Peyer's patch (tissue), 4 donors: ENCODE measurements at regions not wholly inside any gene's neighbourhood (a gene's known extent, or its start where the extent isn't known, plus 50 kb on each side); places are given as distances from the start of the nearest gene placed in this dataset.

Source experiments
- DNase-seq, 3 donors: peaks; one replicate each; pipeline ENCODE4 v3.0.0-alpha.2; 2017 to 2019
- H3K27ac ChIP-seq, 4 donors: fragments of 200-600 bp; sonication (generic); one replicate each; pipeline ENCODE4 v1.5.1; 2016 to 2019
- H3K27me3 ChIP-seq, 2 donors: fragments of 200-600 bp; sonication (generic); one replicate each; pipeline ENCODE4 v1.5.1; 2019
- H3K36me3 ChIP-seq, 3 donors: fragments of 200-600 bp; sonication (generic); one replicate each; pipeline ENCODE4 v1.5.1; 2016 to 2019
- H3K4me1 ChIP-seq, 4 donors: fragments of 200-600 bp; sonication (generic); one replicate each; pipeline ENCODE4 v1.5.1; 2016 to 2019
- H3K4me3 ChIP-seq, 4 donors: fragments of 200-600 bp; sonication (generic); 1 replicate in 3 of 4; 2 replicates in 1 of 4; pipeline ENCODE4 v1.5.1; 2016 to 2019; ENCODE audit warnings: mild to moderate bottlenecking in 1 of 4
- H3K9me3 ChIP-seq, 4 donors: fragments of 200-600 bp; sonication (generic); one replicate each; pipeline ENCODE4 v1.5.1; 2016 to 2019; ENCODE audit warnings: mild to moderate bottlenecking in 1 of 4
- POLR2A ChIP-seq, 2 donors: fragments of 450-650 bp; IDR thresholded peaks; one replicate each; pipeline ENCODE4 v1.5.1; 2017; ENCODE audit warnings: antibody characterized with exemption in 2 of 2, mild to moderate bottlenecking in 2 of 2, moderate library complexity in 2 of 2
- TF ChIP-seq, protein P1 (sequence below), 6 experiments: fragments of 450-650 bp in 4 of 6; fragments of 200-600 bp in 2 of 6; sonication (generic) in 1 of 6; IDR thresholded peaks; one replicate each; pipeline ENCODE4 v1.5.1; 2017 to 2019; ENCODE audit warnings: antibody characterized with exemption in 6 of 6, mild to moderate bottlenecking in 3 of 6, moderate library complexity in 1 of 6

DNA sequence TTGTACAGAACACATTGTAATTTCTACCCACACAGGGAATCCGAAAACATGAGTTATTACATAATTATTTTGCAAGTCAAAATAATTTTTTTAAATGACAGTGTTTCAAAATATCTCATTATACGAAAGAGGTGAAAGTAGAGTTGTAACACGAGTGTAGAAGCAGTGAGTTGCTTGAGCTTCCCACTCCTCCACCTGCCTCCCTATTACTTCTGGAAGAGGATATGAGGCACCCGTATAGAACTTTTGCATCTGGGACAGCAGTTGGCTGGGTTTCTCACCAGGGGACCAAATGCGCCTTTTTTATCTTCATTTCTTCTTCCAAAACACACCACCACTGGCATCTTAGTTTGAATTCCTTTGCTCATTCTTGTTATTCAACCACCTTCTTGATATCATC is 779.0 kb upstream of the COX7C start:
- H3K36me3 ChIP-seq: no peaks in the 10 kb centered on the region
- H3K27ac ChIP-seq: no peak overlapping the region
- no peaks in the 10 kb centered on the region for H3K27me3 ChIP-seq
- no peaks in the 10 kb centered on the region for H3K4me1 ChIP-seq
- DNase-seq: no peak
- H3K4me3 ChIP-seq: no peak overlapping the region
- TF ChIP-seq POLR2A (IDR thresholded peaks at IDR 0.05): no peak
- TF ChIP-seq, protein P1, sequence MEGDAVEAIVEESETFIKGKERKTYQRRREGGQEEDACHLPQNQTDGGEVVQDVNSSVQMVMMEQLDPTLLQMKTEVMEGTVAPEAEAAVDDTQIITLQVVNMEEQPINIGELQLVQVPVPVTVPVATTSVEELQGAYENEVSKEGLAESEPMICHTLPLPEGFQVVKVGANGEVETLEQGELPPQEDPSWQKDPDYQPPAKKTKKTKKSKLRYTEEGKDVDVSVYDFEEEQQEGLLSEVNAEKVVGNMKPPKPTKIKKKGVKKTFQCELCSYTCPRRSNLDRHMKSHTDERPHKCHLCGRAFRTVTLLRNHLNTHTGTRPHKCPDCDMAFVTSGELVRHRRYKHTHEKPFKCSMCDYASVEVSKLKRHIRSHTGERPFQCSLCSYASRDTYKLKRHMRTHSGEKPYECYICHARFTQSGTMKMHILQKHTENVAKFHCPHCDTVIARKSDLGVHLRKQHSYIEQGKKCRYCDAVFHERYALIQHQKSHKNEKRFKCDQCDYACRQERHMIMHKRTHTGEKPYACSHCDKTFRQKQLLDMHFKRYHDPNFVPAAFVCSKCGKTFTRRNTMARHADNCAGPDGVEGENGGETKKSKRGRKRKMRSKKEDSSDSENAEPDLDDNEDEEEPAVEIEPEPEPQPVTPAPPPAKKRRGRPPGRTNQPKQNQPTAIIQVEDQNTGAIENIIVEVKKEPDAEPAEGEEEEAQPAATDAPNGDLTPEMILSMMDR (IDR thresholded peaks at IDR 0.05): no peak
- no peaks in the 10 kb centered on the region for H3K9me3 ChIP-seq

DNA sequence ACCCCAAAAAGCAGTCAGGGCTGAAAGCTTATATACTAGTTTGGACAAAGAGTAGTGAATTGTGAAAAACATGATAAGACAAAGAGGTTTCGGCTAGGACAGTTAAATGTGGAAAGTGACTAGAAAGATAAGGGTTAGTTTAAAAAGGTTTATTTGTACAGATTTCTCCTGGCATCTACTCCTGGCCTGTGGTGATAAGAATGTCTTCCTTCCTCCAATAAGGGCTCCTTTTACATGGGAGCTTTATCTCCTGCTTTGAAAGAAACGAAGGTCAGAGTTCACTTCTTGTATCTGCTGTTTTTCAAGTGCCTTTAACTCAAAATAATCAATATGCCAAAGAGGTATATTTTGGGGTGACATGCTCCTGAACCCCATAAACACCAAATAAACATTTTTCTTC is 776.1 kb upstream of the COX7C start:
- Histone ChIP-seq H3K4me1 (no peaks in the 10 kb centered on the region), H3K36me3 (no peaks in the 10 kb centered on the region), H3K27me3 (no peaks in the 10 kb centered on the region), H3K9me3 (no peaks in the 10 kb centered on the region), H3K27ac (no peak overlapping the region), H3K4me3 (no peak overlapping the region)
- TF ChIP-seq POLR2A (IDR thresholded peaks at IDR 0.05): no peak
- TF ChIP-seq, protein P1 (IDR thresholded peaks at IDR 0.05): no peak
- DNase-seq: no peak

DNA sequence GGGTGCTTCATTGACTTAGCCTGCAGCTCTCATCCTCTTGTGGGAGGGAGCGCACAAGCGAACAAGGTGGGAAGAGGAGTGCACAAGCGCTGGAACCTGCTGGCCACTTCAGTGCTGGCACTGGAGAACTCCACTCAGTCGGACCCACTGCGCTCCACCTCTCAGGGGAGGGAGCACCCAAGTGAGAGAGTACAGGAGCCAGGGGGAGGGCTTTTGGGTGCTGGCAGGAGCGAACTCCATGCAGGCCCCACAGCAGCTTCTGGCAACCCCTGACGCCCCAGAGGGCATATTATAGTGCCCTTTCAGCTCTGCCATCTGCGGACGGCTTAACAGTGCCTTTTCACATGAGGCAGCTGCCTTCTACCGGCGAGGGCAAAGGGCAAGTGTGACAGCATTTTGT is 774.2 kb upstream of the COX7C start:
- H3K9me3 ChIP-seq: no peaks in the 10 kb centered on the region
- H3K27me3 ChIP-seq: no peaks in the 10 kb centered on the region
- no peaks in the 10 kb centered on the region for H3K36me3 ChIP-seq
- no peak for DNase-seq
- H3K4me1 ChIP-seq: no peaks in the 10 kb centered on the region
- no peak overlapping the region for H3K4me3 ChIP-seq
- H3K27ac ChIP-seq: no peak overlapping the region
- TF ChIP-seq POLR2A (IDR thresholded peaks at IDR 0.05): no peak
- TF ChIP-seq, protein P1 (IDR thresholded peaks at IDR 0.05): no peak

DNA sequence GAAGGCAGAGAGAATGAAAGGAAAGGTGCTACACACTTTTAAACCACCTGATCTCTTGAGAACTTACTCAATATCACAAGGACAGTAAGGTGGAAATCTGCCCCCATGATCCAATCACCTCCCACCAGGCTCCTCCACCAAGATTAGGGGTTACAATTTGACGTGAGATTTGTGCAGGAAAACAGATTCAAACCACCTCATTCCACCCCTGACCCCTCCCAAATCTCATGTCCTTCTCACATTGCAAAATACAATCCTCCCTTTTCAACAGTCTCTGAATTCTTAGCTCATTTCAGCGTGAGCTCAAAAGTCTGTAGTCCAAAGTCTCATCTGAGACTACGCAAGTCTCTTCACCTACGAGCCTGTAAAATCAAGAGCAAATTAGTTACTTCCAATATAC is 768.3 kb upstream of the COX7C start:
- no peaks in the 10 kb centered on the region for H3K4me1 ChIP-seq
- no peaks in the 10 kb centered on the region for H3K36me3 ChIP-seq
- H3K27me3 ChIP-seq: no peaks in the 10 kb centered on the region
- no peak overlapping the region for H3K4me3 ChIP-seq
- H3K27ac ChIP-seq: no peak overlapping the region
- no peak for DNase-seq
- H3K9me3 ChIP-seq: no peaks in the 10 kb centered on the region
- TF ChIP-seq POLR2A (IDR thresholded peaks at IDR 0.05): no peak
- TF ChIP-seq, protein P1 (IDR thresholded peaks at IDR 0.05): no peak

DNA sequence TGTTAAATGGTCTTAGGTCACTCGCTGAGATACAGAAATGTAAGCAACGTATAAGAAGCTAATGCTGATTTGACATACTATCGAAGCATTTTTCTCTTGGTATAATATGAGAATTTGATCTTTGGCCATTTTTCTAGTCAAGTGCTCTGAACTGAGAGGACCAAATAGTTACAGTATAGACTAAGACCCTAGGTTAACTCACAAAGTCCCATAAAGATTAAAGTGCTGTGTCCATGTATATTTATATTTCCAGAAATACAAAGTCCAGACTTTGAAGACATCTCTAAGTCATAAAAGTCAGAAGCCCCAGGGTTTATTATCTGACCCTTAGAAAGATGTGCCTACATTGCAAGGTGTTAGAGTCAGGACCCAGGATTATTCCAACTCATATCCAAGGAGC is 752.4 kb upstream of the COX7C start:
- H3K4me3 ChIP-seq: no peak overlapping the region
- no peaks in the 10 kb centered on the region for H3K27me3 ChIP-seq
- no peak overlapping the region for H3K27ac ChIP-seq
- TF ChIP-seq, protein P1 (IDR thresholded peaks at IDR 0.05): no peak
- no peak for TF ChIP-seq POLR2A (IDR thresholded peaks at IDR 0.05)
- DNase-seq: no peak
- no peaks in the 10 kb centered on the region for H3K36me3 ChIP-seq
- no peaks in the 10 kb centered on the region for H3K4me1 ChIP-seq
- H3K9me3 ChIP-seq: no peaks in the 10 kb centered on the region

DNA sequence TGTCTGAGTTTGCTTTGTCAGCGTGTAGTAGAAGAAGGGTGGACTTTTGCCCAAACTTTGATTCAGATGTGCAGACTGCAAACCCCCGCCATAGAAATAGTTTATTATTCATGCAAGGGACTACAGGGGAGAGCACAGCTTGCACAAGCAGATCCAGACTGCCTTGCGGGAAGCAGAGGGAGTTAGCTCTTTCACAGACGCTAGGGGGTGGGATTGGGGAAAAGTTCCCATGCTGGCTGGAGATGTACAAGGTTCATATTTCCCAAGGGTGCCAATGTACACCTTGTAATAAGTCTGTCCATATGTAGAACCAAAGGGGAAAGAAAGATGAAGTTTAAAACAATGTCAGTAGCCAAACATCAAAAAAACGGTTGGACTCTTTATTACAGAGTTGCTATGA is 749.7 kb upstream of the COX7C start:
- Histone ChIP-seq H3K27ac (no peak overlapping the region), H3K36me3 (no peaks in the 10 kb centered on the region), H3K27me3 (no peaks in the 10 kb centered on the region), H3K9me3 (no peaks in the 10 kb centered on the region), H3K4me3 (no peak overlapping the region), H3K4me1 (no peaks in the 10 kb centered on the region)
- TF ChIP-seq, protein P1 (IDR thresholded peaks at IDR 0.05): no peak
- no peak for TF ChIP-seq POLR2A (IDR thresholded peaks at IDR 0.05)
- DNase-seq: no peak
